Mesendoderm (in vitro differentiated cells): ENCODE measurements at regions not wholly inside any gene's neighbourhood (a gene's known extent, or its start where the extent isn't known, plus 50 kb on each side); places are given as distances from the start of the nearest gene placed in this dataset.

ENCODE experiments used
- DNase-seq: peaks from one replicate; pipeline ENCODE4 v3.0.0; 2013
- H2AK5ac ChIP-seq: 2 replicates; pipeline ENCODE4 v1.6.1; 2013; ENCODE audit warnings: low read length, inconsistent platforms
- H2BK120ac ChIP-seq: 2 replicates; pipeline ENCODE4 v1.6.1; 2013; ENCODE audit warnings: low read depth, mild to moderate bottlenecking, low read length, moderate library complexity, mixed read lengths
- H2BK15ac ChIP-seq: replicated peaks from 2 replicates; pipeline ENCODE4 v1.6.1; 2013; ENCODE audit warnings: low read depth, mild to moderate bottlenecking, moderate library complexity
- H2BK5ac ChIP-seq: 2 replicates; pipeline ENCODE4 v1.6.1; 2013; ENCODE audit warnings: low read length, inconsistent platforms
- H3K18ac ChIP-seq: 2 replicates; pipeline ENCODE4 v1.6.1; 2013; ENCODE audit warnings: mild to moderate bottlenecking, low read length, mixed read lengths
- H3K23ac ChIP-seq: one replicate; pipeline ENCODE4 v1.6.1; 2013; ENCODE audit warnings: low read length
- H3K27ac ChIP-seq: 2 replicates; pipeline ENCODE4 v1.5.1; 2013; ENCODE audit warnings: low read depth, mild to moderate bottlenecking, inconsistent platforms, low read length, moderate library complexity
- H3K27me3 ChIP-seq: 2 replicates; pipeline ENCODE4 v1.6.1; 2013; ENCODE audit warnings: low read length, control low read depth, mild to moderate bottlenecking, inconsistent platforms; ENCODE audit not compliant: insufficient read depth, poor library complexity
- H3K36me3 ChIP-seq: 2 replicates; pipeline ENCODE4 v1.6.1; 2013; ENCODE audit warnings: low read length, inconsistent platforms; ENCODE audit not compliant: control insufficient read depth, insufficient read depth
- H3K4ac ChIP-seq: one replicate; pipeline ENCODE4 v1.6.1; 2013; ENCODE audit warnings: low read depth, mild to moderate bottlenecking, low read length, moderate library complexity
- H3K4me1 ChIP-seq: 2 replicates; pipeline ENCODE4 v1.6.1; 2013; ENCODE audit warnings: low read depth, low read length, inconsistent platforms; ENCODE audit not compliant: control insufficient read depth
- H3K4me2 ChIP-seq: 2 replicates; pipeline ENCODE4 v1.6.1; 2013; ENCODE audit warnings: low read length
- H3K4me3 ChIP-seq: 2 replicates; pipeline ENCODE4 v1.5.1; 2013; ENCODE audit warnings: mild to moderate bottlenecking, low read length
- H3K56ac ChIP-seq: one replicate; pipeline ENCODE4 v1.6.1; 2013; ENCODE audit warnings: low read length
- H3K79me1 ChIP-seq: 2 replicates; pipeline ENCODE4 v1.6.1; 2013; ENCODE audit warnings: low read length, inconsistent platforms
- H3K79me2 ChIP-seq: 2 replicates; pipeline ENCODE4 v1.6.1; 2013; ENCODE audit warnings: mild to moderate bottlenecking, low read length; ENCODE audit not compliant: control insufficient read depth, insufficient read depth
- H3K9ac ChIP-seq: 2 replicates; pipeline ENCODE4 v1.6.1; 2013; ENCODE audit warnings: low read length, inconsistent platforms
- H4K5ac ChIP-seq: one replicate; pipeline ENCODE4 v1.6.1; 2013; ENCODE audit warnings: low read length
- H4K8ac ChIP-seq: one replicate; pipeline ENCODE4 v1.6.1; 2013; ENCODE audit warnings: low read depth, mild to moderate bottlenecking, control low read depth, low read length, moderate library complexity
- WGBS: extraction: QIAGEN DNeasy Blood & Tissue Kit; methylation state at CpG from one replicate; pipeline ENCODE4 v1.1.7; 2013; ENCODE audit warnings: low lambda C conversion rate, missing lambda C conversion rate; ENCODE audit not compliant: insufficient coverage; ENCODE audit errors: extremely low coverage; 5-methylcytosine and 5-hydroxymethylcytosine counted together

GRCh38 chr21:27647921-27648320, 681.0 kb upstream of the ADAMTS5 start:
- no peak overlapping the region for H2AK5ac ChIP-seq
- no peaks in the 10 kb centered on the region for H3K79me1 ChIP-seq
- H3K4me3 ChIP-seq = no peak overlapping the region
- H2BK15ac ChIP-seq = no peak overlapping the region
- H3K56ac ChIP-seq = no peak overlapping the region
- no peak overlapping the region for H3K4me2 ChIP-seq
- H3K27ac ChIP-seq = no peak overlapping the region
- H3K9ac ChIP-seq = no peak overlapping the region
- no peaks in the 10 kb centered on the region for H3K79me2 ChIP-seq
- WGBS = no CpG with 5 or more reads among the region's 3 CpGs
- H3K23ac ChIP-seq = no peak overlapping the region
- H3K4me1 ChIP-seq = no peaks in the 10 kb centered on the region
- no peak for DNase-seq
- no peak overlapping the region for H2BK120ac ChIP-seq
- H4K5ac ChIP-seq = no peak overlapping the region
- H3K18ac ChIP-seq = no peak overlapping the region
- H3K36me3 ChIP-seq = no peaks in the 10 kb centered on the region
- no peak overlapping the region for H4K8ac ChIP-seq
- no peak overlapping the region for H3K4ac ChIP-seq
- no peak overlapping the region for H2BK5ac ChIP-seq
- no peaks in the 10 kb centered on the region for H3K27me3 ChIP-seq

DNA sequence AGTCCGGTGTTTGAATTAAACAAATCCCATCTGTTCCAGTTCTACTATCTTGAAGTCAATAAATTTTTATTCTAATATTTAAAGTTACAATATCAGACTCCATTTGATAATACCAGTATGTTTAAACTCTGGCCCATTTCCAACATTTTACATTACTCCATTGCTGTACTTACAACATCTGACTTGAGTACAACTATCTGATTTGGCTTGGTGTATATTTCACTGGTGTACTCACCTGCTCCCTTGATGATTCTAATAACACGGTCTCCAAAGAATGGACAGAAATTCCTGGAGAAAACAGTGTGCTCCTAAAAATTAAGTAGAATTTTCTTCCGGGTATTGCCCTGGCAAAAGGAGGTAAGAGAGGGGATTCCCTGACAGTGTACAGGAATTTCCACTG, 680.5 kb upstream of the ADAMTS5 start:
- no peak overlapping the region for H3K56ac ChIP-seq
- DNase-seq = no peak
- no peaks in the 10 kb centered on the region for H3K4me1 ChIP-seq
- no peaks in the 10 kb centered on the region for H3K79me1 ChIP-seq
- H3K9ac ChIP-seq = no peak overlapping the region
- no peak overlapping the region for H4K8ac ChIP-seq
- H3K27ac ChIP-seq = no peak overlapping the region
- no peak overlapping the region for H2BK15ac ChIP-seq
- WGBS = no CpG with 5 or more reads among the region's 3 CpGs
- no peak overlapping the region for H2AK5ac ChIP-seq
- no peak overlapping the region for H4K5ac ChIP-seq
- no peak overlapping the region for H2BK5ac ChIP-seq
- H2BK120ac ChIP-seq = no peak overlapping the region
- H3K36me3 ChIP-seq = no peaks in the 10 kb centered on the region
- no peak overlapping the region for H3K18ac ChIP-seq
- no peak overlapping the region for H3K4me2 ChIP-seq
- no peak overlapping the region for H3K4ac ChIP-seq
- H3K23ac ChIP-seq = no peak overlapping the region
- H3K27me3 ChIP-seq = no peaks in the 10 kb centered on the region
- H3K79me2 ChIP-seq = no peaks in the 10 kb centered on the region
- no peak overlapping the region for H3K4me3 ChIP-seq

DNA sequence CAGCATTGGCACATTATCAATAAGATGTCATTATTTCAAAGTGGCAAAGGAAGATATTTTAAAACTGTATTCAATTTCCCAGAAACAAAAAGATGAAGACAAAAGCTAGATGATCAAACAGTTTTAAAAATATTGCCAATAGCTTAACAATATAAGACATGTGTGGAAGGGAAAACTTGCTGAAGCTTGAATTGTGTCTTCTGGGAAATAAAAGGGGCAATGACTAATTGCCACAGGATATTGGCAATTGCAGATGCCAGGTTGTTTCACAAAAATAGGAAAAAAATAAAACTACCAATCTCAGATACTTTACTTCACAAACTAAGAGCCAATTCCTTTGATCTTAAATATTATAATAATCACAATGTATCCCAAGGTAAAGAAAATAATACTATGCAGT, 679.8 kb upstream of the ADAMTS5 start:
- no peak overlapping the region for H3K23ac ChIP-seq
- H3K4me3 ChIP-seq = no peak overlapping the region
- no peak overlapping the region for H3K27ac ChIP-seq
- H3K36me3 ChIP-seq = no peaks in the 10 kb centered on the region
- no peaks in the 10 kb centered on the region for H3K4me1 ChIP-seq
- no peak overlapping the region for H2BK15ac ChIP-seq
- no peaks in the 10 kb centered on the region for H3K27me3 ChIP-seq
- H3K4me2 ChIP-seq = no peak overlapping the region
- no peak overlapping the region for H2BK5ac ChIP-seq
- H4K8ac ChIP-seq = no peak overlapping the region
- no peak overlapping the region for H3K9ac ChIP-seq
- H3K79me2 ChIP-seq = no peaks in the 10 kb centered on the region
- H2BK120ac ChIP-seq = no peak overlapping the region
- no peak overlapping the region for H2AK5ac ChIP-seq
- no peak overlapping the region for H3K56ac ChIP-seq
- H3K18ac ChIP-seq = no peak overlapping the region
- H3K4ac ChIP-seq = no peak overlapping the region
- H3K79me1 ChIP-seq = no peaks in the 10 kb centered on the region
- no peak for DNase-seq
- no peak overlapping the region for H4K5ac ChIP-seq

DNA sequence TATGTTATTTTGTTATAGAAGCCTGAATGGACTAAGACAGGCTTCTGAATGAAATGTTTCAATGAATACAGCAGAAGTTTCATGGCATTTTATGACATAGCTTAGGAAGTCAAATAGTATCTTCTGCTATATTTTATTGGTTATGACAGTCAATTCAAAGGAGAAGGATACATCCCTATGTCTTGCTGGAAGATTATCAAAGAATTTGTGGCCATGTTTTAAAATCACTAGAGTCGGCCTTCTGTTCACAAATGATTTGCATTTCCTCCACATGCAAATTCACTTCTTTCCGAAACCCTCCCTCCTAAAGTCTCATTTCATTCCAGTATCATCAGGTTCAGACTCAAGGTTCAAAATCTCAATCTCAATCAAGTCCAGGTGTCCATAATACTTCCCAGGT, 679.2 kb upstream of the ADAMTS5 start:
- no peaks in the 10 kb centered on the region for H3K36me3 ChIP-seq
- no CpG with 5 or more reads among the region's 2 CpGs for WGBS
- H3K23ac ChIP-seq = no peak overlapping the region
- no peaks in the 10 kb centered on the region for H3K4me1 ChIP-seq
- H2AK5ac ChIP-seq = no peak overlapping the region
- H3K4ac ChIP-seq = no peak overlapping the region
- no peak overlapping the region for H4K5ac ChIP-seq
- H3K4me3 ChIP-seq = no peak overlapping the region
- no peak overlapping the region for H4K8ac ChIP-seq
- H3K9ac ChIP-seq = no peak overlapping the region
- no peaks in the 10 kb centered on the region for H3K79me1 ChIP-seq
- no peak overlapping the region for H3K27ac ChIP-seq
- no peak overlapping the region for H2BK15ac ChIP-seq
- no peak for DNase-seq
- no peak overlapping the region for H3K18ac ChIP-seq
- H2BK120ac ChIP-seq = no peak overlapping the region
- H3K56ac ChIP-seq = no peak overlapping the region
- no peaks in the 10 kb centered on the region for H3K79me2 ChIP-seq
- no peak overlapping the region for H3K4me2 ChIP-seq
- no peaks in the 10 kb centered on the region for H3K27me3 ChIP-seq
- no peak overlapping the region for H2BK5ac ChIP-seq

GRCh38 chr21:27645285-27645684, 678.4 kb upstream of the ADAMTS5 start:
- H2BK15ac ChIP-seq = no peak overlapping the region
- no peaks in the 10 kb centered on the region for H3K79me2 ChIP-seq
- no peak overlapping the region for H2BK120ac ChIP-seq
- H3K27ac ChIP-seq = no peak overlapping the region
- H4K8ac ChIP-seq = no peak overlapping the region
- no peak overlapping the region for H4K5ac ChIP-seq
- no peak overlapping the region for H3K4me2 ChIP-seq
- H3K4me3 ChIP-seq = no peak overlapping the region
- H3K27me3 ChIP-seq = no peaks in the 10 kb centered on the region
- no peak for DNase-seq
- H3K36me3 ChIP-seq = no peaks in the 10 kb centered on the region
- no peak overlapping the region for H3K56ac ChIP-seq
- no peaks in the 10 kb centered on the region for H3K79me1 ChIP-seq
- no peak overlapping the region for H3K9ac ChIP-seq
- H3K18ac ChIP-seq = no peak overlapping the region
- no peak overlapping the region for H2BK5ac ChIP-seq
- H2AK5ac ChIP-seq = no peak overlapping the region
- H3K4ac ChIP-seq = no peak overlapping the region
- H3K4me1 ChIP-seq = no peaks in the 10 kb centered on the region
- H3K23ac ChIP-seq = no peak overlapping the region

GRCh38 chr21:27643326-27643725, 676.4 kb upstream of the ADAMTS5 start:
- Histone ChIP-seq H3K36me3 (no peaks in the 10 kb centered on the region), H3K4ac (no peak overlapping the region), H2AK5ac (no peak overlapping the region), H4K5ac (no peak overlapping the region), H3K27me3 (no peaks in the 10 kb centered on the region), H3K56ac (no peak overlapping the region), H3K18ac (no peak overlapping the region), H3K4me1 (no peaks in the 10 kb centered on the region), H4K8ac (no peak overlapping the region), H3K4me2 (no peak overlapping the region), H3K79me1 (no peaks in the 10 kb centered on the region), H2BK5ac (no peak overlapping the region), H3K4me3 (no peak overlapping the region), H3K23ac (no peak overlapping the region), H3K9ac (no peak overlapping the region), H3K27ac (no peak overlapping the region), H2BK15ac (no peak overlapping the region), H2BK120ac (no peak overlapping the region), H3K79me2 (no peaks in the 10 kb centered on the region)
- WGBS = 100% methylated on average over 1 of the region's 1 CpG
- DNase-seq = no peak
